Esophagus muscularis mucosa (tissue), 4 donors: ENCODE measurements at regions not wholly inside any gene's neighbourhood (a gene's known extent, or its start where the extent isn't known, plus 50 kb on each side); places are given as distances from the start of the nearest gene placed in this dataset.

Experiments
- DNase-seq: peaks from one replicate; pipeline ENCODE4 v3.0.0-alpha.2; 2017; ENCODE audit errors: extremely low spot score
- H3K27ac ChIP-seq, 4 donors: fragments of 200-600 bp; sonication (generic); replicated peaks in 1 of 4; 1 replicate in 3 of 4; 2 replicates in 1 of 4; pipeline ENCODE4 v1.5.1; 2016 to 2019; ENCODE audit warnings: mild to moderate bottlenecking in 1 of 4
- H3K27me3 ChIP-seq, 4 donors: fragments of 200-600 bp; sonication (generic); one replicate each; pipeline versions ENCODE4 v1.5.1 to v1.6.0; 2016 to 2019
- H3K36me3 ChIP-seq, 4 donors: fragments of 200-600 bp; sonication (generic); one replicate each; pipeline ENCODE4 v1.5.1; 2016 to 2019
- H3K4me1 ChIP-seq, 4 donors: fragments of 200-600 bp; sonication (generic); one replicate each; pipeline ENCODE4 v1.5.1; 2016 to 2019
- H3K4me3 ChIP-seq, 4 donors: fragments of 200-600 bp; sonication (generic); 1 replicate in 2 of 4; 2 replicates in 2 of 4; pipeline ENCODE4 v1.5.1; 2016 to 2019; ENCODE audit warnings: mild to moderate bottlenecking in 4 of 4, moderate library complexity in 1 of 4
- H3K9me3 ChIP-seq, 4 donors: fragments of 200-600 bp; sonication (generic); 1 replicate in 3 of 4; 2 replicates in 1 of 4; pipeline ENCODE4 v1.5.1; 2016 to 2019
- EP300 ChIP-seq: sonication (generic); formaldehyde crosslinking; IDR thresholded peaks from one replicate; pipeline ENCODE4 v1.6.1; 2017; ENCODE audit warnings: antibody characterized with exemption
- POLR2A ChIP-seq: fragments of 450-650 bp; IDR thresholded peaks from one replicate; pipeline ENCODE4 v1.6.1; 2017; ENCODE audit warnings: antibody characterized with exemption, moderate library complexity, mild to moderate bottlenecking, low read depth
- POLR2AphosphoS5 ChIP-seq, 2 donors: sonication (generic); formaldehyde crosslinking; IDR thresholded peaks; one replicate each; pipeline ENCODE4 v1.6.1; 2017; ENCODE audit warnings: antibody characterized with exemption in 2 of 2
- WGBS: methylation state at CpG from one replicate; pipeline ENCODE4 v1.1.5; 2018; 5-methylcytosine and 5-hydroxymethylcytosine counted together
- intact Hi-C: fragments of 100-400 bp; cut with DNase I; formaldehyde crosslinking; loops from one replicate; pipeline ENCODE4 v1.15.1; 2023
- TF ChIP-seq, protein P1 (sequence below), 3 experiments: fragments of 200-600 bp in 2 of 3; fragments of 450-650 bp in 1 of 3; sonication (generic) in 2 of 3; IDR thresholded peaks; one replicate each; pipeline ENCODE4 v1.5.1; 2017 to 2019; ENCODE audit warnings: antibody characterized with exemption in 3 of 3, mild to moderate bottlenecking in 2 of 3, moderate library complexity in 1 of 3

DNA sequence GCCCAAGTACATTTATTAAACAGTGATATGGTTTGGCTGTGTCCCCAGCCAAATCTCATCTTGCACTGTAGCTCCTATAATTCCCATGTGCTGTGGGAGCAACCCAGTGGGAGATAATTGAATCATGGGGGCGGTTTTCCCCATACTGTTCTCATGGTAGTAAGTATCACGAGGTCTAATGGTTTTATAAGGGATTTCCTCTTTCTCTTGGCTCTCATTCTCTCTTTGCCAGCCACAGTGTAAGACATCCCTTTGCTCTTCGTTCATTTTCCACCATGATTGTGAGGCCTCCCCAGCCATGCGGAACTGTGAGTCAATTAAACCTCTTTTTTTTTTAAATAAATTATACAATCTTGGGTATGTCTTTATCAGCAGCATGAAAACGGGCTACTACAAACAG is 228.0 kb upstream of the TP63 start:
- TF ChIP-seq EP300 (no peak), POLR2AphosphoS5 (IDR thresholded peaks at IDR 0.05) (no peak), POLR2A (no peak)
- TF ChIP-seq, protein P1, sequence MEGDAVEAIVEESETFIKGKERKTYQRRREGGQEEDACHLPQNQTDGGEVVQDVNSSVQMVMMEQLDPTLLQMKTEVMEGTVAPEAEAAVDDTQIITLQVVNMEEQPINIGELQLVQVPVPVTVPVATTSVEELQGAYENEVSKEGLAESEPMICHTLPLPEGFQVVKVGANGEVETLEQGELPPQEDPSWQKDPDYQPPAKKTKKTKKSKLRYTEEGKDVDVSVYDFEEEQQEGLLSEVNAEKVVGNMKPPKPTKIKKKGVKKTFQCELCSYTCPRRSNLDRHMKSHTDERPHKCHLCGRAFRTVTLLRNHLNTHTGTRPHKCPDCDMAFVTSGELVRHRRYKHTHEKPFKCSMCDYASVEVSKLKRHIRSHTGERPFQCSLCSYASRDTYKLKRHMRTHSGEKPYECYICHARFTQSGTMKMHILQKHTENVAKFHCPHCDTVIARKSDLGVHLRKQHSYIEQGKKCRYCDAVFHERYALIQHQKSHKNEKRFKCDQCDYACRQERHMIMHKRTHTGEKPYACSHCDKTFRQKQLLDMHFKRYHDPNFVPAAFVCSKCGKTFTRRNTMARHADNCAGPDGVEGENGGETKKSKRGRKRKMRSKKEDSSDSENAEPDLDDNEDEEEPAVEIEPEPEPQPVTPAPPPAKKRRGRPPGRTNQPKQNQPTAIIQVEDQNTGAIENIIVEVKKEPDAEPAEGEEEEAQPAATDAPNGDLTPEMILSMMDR (IDR thresholded peaks at IDR 0.05): no peak
- no peaks in the 10 kb centered on the region for H3K9me3 ChIP-seq
- intact Hi-C loops: no loop called here
- WGBS: 91% methylated on average over 5 of the region's 5 CpGs
- no peak overlapping the region for H3K27ac ChIP-seq
- no peaks in the 10 kb centered on the region for H3K36me3 ChIP-seq
- no peak for DNase-seq
- H3K4me3 ChIP-seq: no peak overlapping the region
- no peaks in the 10 kb centered on the region for H3K27me3 ChIP-seq
- no peaks in the 10 kb centered on the region for H3K4me1 ChIP-seq

DNA sequence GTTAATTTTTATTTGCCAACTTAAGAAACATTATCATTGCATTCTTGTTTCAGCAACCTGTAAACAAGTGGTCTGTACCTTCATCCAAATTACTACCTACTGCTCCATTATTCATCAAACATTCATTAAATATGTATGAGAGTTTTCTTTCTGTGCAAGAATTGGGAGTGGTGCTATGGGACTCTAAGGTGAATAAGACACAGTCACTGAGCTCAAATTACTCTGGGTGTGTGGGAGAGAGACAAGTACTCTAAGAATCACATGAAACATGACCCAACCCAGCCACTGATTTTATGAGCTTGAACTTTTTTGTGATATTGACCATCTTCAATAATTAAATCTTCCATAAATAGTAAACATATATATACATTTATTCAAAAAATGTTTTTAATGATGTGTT is 227.2 kb upstream of the TP63 start:
- Histone ChIP-seq H3K27ac (no peak overlapping the region), H3K9me3 (no peaks in the 10 kb centered on the region), H3K4me3 (no peak overlapping the region), H3K4me1 (no peaks in the 10 kb centered on the region), H3K36me3 (no peaks in the 10 kb centered on the region), H3K27me3 (no peaks in the 10 kb centered on the region)
- TF ChIP-seq POLR2A (no peak), EP300 (no peak), POLR2AphosphoS5 (IDR thresholded peaks at IDR 0.05) (no peak)
- TF ChIP-seq, protein P1 (IDR thresholded peaks at IDR 0.05): no peak
- intact Hi-C loops: no loop called here
- no peak for DNase-seq

DNA sequence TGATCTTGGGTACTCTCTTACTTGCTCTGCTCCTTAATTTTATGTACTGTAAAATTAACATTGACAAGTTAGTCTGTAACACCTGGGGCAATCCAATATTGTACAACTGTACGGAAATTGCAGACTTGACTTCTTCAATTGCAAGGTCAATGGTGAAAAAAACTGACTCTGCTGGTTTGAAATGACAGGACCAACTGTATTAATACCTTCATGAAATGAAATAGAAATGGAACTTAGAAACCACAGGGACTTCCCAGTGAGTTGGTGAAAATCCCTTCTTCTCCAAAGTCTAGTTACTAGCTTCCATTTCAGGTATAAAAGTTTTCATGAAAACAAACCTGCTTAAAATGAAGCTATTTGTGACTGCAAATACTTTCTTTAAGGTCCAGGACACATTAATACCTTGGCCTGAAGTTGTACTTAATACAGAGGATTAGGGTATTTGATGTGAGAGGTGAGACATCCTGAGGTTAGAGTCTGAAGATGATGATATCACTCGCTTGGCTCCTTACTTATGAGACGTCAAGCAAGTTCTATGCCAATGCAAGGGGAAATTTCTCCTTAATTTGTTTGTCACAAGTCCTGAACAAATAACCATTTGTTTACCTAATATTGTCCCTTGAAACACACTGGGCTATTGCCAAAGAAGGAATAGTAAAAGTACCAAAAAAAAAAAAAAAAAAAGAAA is 226.2 kb upstream of the TP63 start:
- WGBS: 81% methylated on average over 3 of the region's 3 CpGs

DNA sequence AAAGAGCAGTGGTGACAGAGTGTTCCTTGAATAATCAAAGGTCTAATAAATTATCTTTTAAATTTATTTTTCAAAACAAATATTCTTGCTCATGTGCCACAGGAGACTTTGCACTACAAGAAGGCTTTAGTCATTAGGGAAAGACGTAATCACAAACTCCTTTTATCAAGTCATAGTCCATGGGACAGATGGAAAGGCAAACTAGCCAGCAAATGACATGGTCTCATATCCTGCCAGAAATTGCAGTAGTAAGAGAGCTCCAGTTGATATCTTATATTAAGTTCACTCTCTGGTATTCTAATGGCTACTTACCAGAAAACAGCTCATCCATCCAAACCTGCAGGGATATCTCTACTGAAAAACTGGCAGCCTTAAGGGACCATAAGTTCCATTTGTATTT is 225.0 kb upstream of the TP63 start:
- H3K4me3 ChIP-seq: no peak overlapping the region
- intact Hi-C loops: no loop called here
- DNase-seq: no peak
- H3K27ac ChIP-seq: no peak overlapping the region
- TF ChIP-seq, protein P1 (IDR thresholded peaks at IDR 0.05): no peak
- TF ChIP-seq EP300 (no peak), POLR2AphosphoS5 (IDR thresholded peaks at IDR 0.05) (no peak), POLR2A (no peak)
- no peaks in the 10 kb centered on the region for H3K4me1 ChIP-seq
- no peaks in the 10 kb centered on the region for H3K36me3 ChIP-seq
- H3K9me3 ChIP-seq: no peaks in the 10 kb centered on the region
- WGBS: 79% methylated on average over 1 of the region's 1 CpG
- H3K27me3 ChIP-seq: no peaks in the 10 kb centered on the region

More for the DNA sequence above, 226.2 kb upstream of the TP63 start:
- no peak overlapping the region for H3K4me3 ChIP-seq
- H3K4me1 ChIP-seq: no peaks in the 10 kb centered on the region
- intact Hi-C loops: no loop called here
- TF ChIP-seq, protein P1 (IDR thresholded peaks at IDR 0.05): no peak
- TF ChIP-seq EP300 (no peak), POLR2AphosphoS5 (IDR thresholded peaks at IDR 0.05) (no peak), POLR2A (no peak)
- no peak for DNase-seq
- H3K9me3 ChIP-seq: no peaks in the 10 kb centered on the region
- H3K27me3 ChIP-seq: no peaks in the 10 kb centered on the region
- no peak overlapping the region for H3K27ac ChIP-seq
- no peaks in the 10 kb centered on the region for H3K36me3 ChIP-seq

DNA sequence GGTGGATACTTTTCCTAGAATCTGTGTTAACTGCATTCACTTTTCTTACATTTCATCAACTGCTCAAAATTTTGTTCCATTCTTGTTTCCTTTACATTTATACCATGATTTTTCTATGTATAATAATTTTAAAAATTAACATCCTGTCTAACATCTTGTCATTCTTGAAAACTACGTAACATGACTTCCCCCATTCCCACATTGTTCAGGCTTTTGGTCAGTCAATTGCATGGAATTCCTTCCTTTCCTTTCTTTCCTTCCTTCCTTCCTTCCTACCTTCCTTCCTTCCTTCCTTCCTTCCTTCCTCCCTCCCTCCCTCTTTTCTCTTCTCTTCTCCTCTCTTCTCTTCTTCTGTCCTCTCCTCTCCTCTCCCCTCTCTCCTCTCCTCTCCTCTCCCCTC is 220.7 kb upstream of the TP63 start:
- Histone ChIP-seq H3K36me3 (no peaks in the 10 kb centered on the region), H3K4me3 (no peak overlapping the region), H3K27ac (no peak overlapping the region), H3K9me3 (no peaks in the 10 kb centered on the region), H3K4me1 (no peaks in the 10 kb centered on the region), H3K27me3 (no peaks in the 10 kb centered on the region)
- no peak for DNase-seq
- WGBS: 74% methylated on average over 1 of the region's 1 CpG
- intact Hi-C loops: no loop called here
- TF ChIP-seq, protein P1 (IDR thresholded peaks at IDR 0.05): no peak
- no peak for TF ChIP-seq POLR2AphosphoS5 (IDR thresholded peaks at IDR 0.05)
- no peak for TF ChIP-seq POLR2A
- TF ChIP-seq EP300: no peak
